ENCODE measurements at regions not wholly inside any gene's neighbourhood (a gene's known extent, or its start where the extent isn't known, plus 50 kb on each side); places are given as distances from the start of the nearest gene placed in this dataset.

GRCh38 chr3:24679429-24679828, 184.8 kb upstream of the THRB start:
- peak; percentile 4 for DNase-seq
- Histone ChIP-seq H3K4me3 (no peak overlapping the region), H3K4me2 (ENCODE audit: unreplicated experiment) (no peak overlapping the region), H3K4me1 (ENCODE audit: insufficient read depth) (peaks cover 51% of the 10 kb centered on the region), H3K27me3 (replicated peaks; ENCODE audit: insufficient read depth) (no peaks in the 10 kb centered on the region), H3K9ac (no peak overlapping the region), H2AFZ (no peak overlapping the region), H3K36me3 (ENCODE audit: low read depth) (no peaks in the 10 kb centered on the region), H3K79me2 (ENCODE audit: insufficient read depth) (no peaks in the 10 kb centered on the region), H4K20me1 (ENCODE audit: insufficient read depth) (no peaks in the 10 kb centered on the region), H3K9me2 (ENCODE audit: insufficient read depth) (no peaks in the 10 kb centered on the region), H3K9me3 (ENCODE audit: low read depth) (no peaks in the 10 kb centered on the region), H3K27ac (no peak overlapping the region), H3F3A (ENCODE audit: insufficient read depth) (peaks cover 60% of the 10 kb centered on the region)
- in situ Hi-C loops (cut with MboI), result loop anchor here (25.0 kb wide), 2 partner anchors 417 to 667 kb away; no protein-coding TSS in a partner anchor
- TF ChIP-seq EZH2phosphoT487 (IDR thresholded peaks at IDR 0.05; ENCODE audit: insufficient read depth, low read depth), result no peak
- no peak for TF ChIP-seq EZH2 (IDR thresholded peaks at IDR 0.05; ENCODE audit: insufficient read depth, poor library complexity, severe bottlenecking)

- DNase-seq, result peak; percentile 41
- 71 to 72% methylated on average over 9 of the region's 9 CpGs for WGBS, 2 experiments (ENCODE audit: low coverage in 1 of 2, low lambda C conversion rate in 2 of 2, missing lambda C conversion rate in 2 of 2)
- TF ChIP-seq EZH2 (IDR thresholded peaks at IDR 0.05; ENCODE audit: insufficient read depth, poor library complexity, severe bottlenecking) (no peak), EZH2phosphoT487 (IDR thresholded peaks at IDR 0.05; ENCODE audit: insufficient read depth, low read depth) (no peak)
- Histone ChIP-seq H3K4me3 (no peak overlapping the region), H3K9me2 (ENCODE audit: insufficient read depth) (no peaks in the 10 kb centered on the region), H3K9ac (no peak overlapping the region), H3K36me3 (ENCODE audit: low read depth) (no peaks in the 10 kb centered on the region), H3K9me3 (ENCODE audit: low read depth) (no peaks in the 10 kb centered on the region), H3K27me3 (replicated peaks; ENCODE audit: insufficient read depth) (no peaks in the 10 kb centered on the region), H2AFZ (no peak overlapping the region), H3F3A (ENCODE audit: insufficient read depth) (peaks cover 60% of the 10 kb centered on the region), H4K20me1 (ENCODE audit: insufficient read depth) (no peaks in the 10 kb centered on the region), H3K79me2 (ENCODE audit: insufficient read depth) (no peaks in the 10 kb centered on the region), H3K4me1 (ENCODE audit: insufficient read depth) (peaks cover 51% of the 10 kb centered on the region), H3K4me2 (ENCODE audit: unreplicated experiment) (no peak overlapping the region), H3K27ac (no peak overlapping the region)
- in situ Hi-C loops (cut with MboI), result loop anchor here (25.0 kb wide), 2 partner anchors 418 to 668 kb away; no protein-coding TSS in a partner anchor
Measured at GRCh38 chr3:24680214-24680967, 185.7 kb upstream of the THRB start.

GRCh38 chr3:24682141-24682547, 187.5 kb upstream of the THRB start:
- peak overlapping the region; percentile 72 for H3K27ac ChIP-seq
- peak overlapping the region; percentile 7; the same call in 1 of the 2 replicates for H3K4me3 ChIP-seq
- peaks cover 62% of the 10 kb centered on the region for H3K4me1 ChIP-seq (ENCODE audit: insufficient read depth)
- H3K9me3 ChIP-seq (ENCODE audit: low read depth), result no peaks in the 10 kb centered on the region
- WGBS, 2 experiments (ENCODE audit: low coverage in 1 of 2, low lambda C conversion rate in 2 of 2, missing lambda C conversion rate in 2 of 2), result 2% methylated on average over 7 of the region's 7 CpGs
- no peaks in the 10 kb centered on the region for H3K9me2 ChIP-seq (ENCODE audit: insufficient read depth)
- peaks cover 69% of the 10 kb centered on the region for H3F3A ChIP-seq (ENCODE audit: insufficient read depth)
- peak overlapping the region; percentile 75 for H3K4me2 ChIP-seq (ENCODE audit: unreplicated experiment)
- H3K36me3 ChIP-seq (ENCODE audit: low read depth), result no peaks in the 10 kb centered on the region
- in situ Hi-C loops (cut with MboI), result loop anchor here (25.0 kb wide), 2 partner anchors 420 to 670 kb away; no protein-coding TSS in a partner anchor
- DNase-seq, result peak; percentile 93
- H3K27me3 ChIP-seq (replicated peaks; ENCODE audit: insufficient read depth), result no peaks in the 10 kb centered on the region
- no peaks in the 10 kb centered on the region for H4K20me1 ChIP-seq (ENCODE audit: insufficient read depth)
- no peak overlapping the region for H2AFZ ChIP-seq
- no peak for TF ChIP-seq EZH2 (IDR thresholded peaks at IDR 0.05; ENCODE audit: insufficient read depth, poor library complexity, severe bottlenecking)
- 0 out of 2 replicates have a peak, but pooled peaks have one; percentile 70 for TF ChIP-seq EZH2phosphoT487 (IDR thresholded peaks at IDR 0.05; ENCODE audit: insufficient read depth, low read depth)
- H3K9ac ChIP-seq, result 0 out of 2 replicates have a peak overlapping the region, but pooled peaks have one; percentile 29
- H3K79me2 ChIP-seq (ENCODE audit: insufficient read depth), result no peaks in the 10 kb centered on the region

GRCh38 chr3:24683090-24683489, 188.4 kb upstream of the THRB start:
- DNase-seq, result peak; percentile 66
- in situ Hi-C loops (cut with MboI), result loop anchor here (25.0 kb wide), 2 partner anchors 421 to 671 kb away; no protein-coding TSS in a partner anchor
- WGBS, 2 experiments (ENCODE audit: low coverage in 1 of 2, low lambda C conversion rate in 2 of 2, missing lambda C conversion rate in 2 of 2), result 30 to 31% methylated on average over 5 of the region's 5 CpGs

More at GRCh38 chr3:24683090-24683489, 188.4 kb upstream of the THRB start:
- Histone ChIP-seq H3K4me2 (ENCODE audit: unreplicated experiment) (peak overlapping the region; percentile 75), H3K9me3 (ENCODE audit: low read depth) (no peaks in the 10 kb centered on the region), H3K79me2 (ENCODE audit: insufficient read depth) (no peaks in the 10 kb centered on the region), H3F3A (ENCODE audit: insufficient read depth) (peaks cover 69% of the 10 kb centered on the region), H4K20me1 (ENCODE audit: insufficient read depth) (no peaks in the 10 kb centered on the region), H3K9ac (peak overlapping the region; percentile 37; the same call in 1 of the 2 replicates), H3K27me3 (replicated peaks; ENCODE audit: insufficient read depth) (no peaks in the 10 kb centered on the region), H3K9me2 (ENCODE audit: insufficient read depth) (no peaks in the 10 kb centered on the region), H3K4me1 (ENCODE audit: insufficient read depth) (peaks cover 60% of the 10 kb centered on the region), H3K36me3 (ENCODE audit: low read depth) (no peaks in the 10 kb centered on the region), H2AFZ (no peak overlapping the region), H3K27ac (peak overlapping the region; percentile 72), H3K4me3 (peak overlapping the region; percentile 42)
- TF ChIP-seq EZH2 (IDR thresholded peaks at IDR 0.05; ENCODE audit: insufficient read depth, poor library complexity, severe bottlenecking), result no peak
- no peak for TF ChIP-seq EZH2phosphoT487 (IDR thresholded peaks at IDR 0.05; ENCODE audit: insufficient read depth, low read depth)

Data from GM23248 (cell line).